Breast epithelium (tissue), 3 donors: ENCODE measurements at regions not wholly inside any gene's neighbourhood (a gene's known extent, or its start where the extent isn't known, plus 50 kb on each side); places are given as distances from the start of the nearest gene placed in this dataset.

Experiments
- CTCF ChIP-seq, 3 donors: fragments of 450-650 bp; IDR thresholded peaks; one replicate each; pipeline ENCODE4 v1.5.1; 2016 to 2017; ENCODE audit warnings: antibody characterized with exemption in 3 of 3, mild to moderate bottlenecking in 3 of 3, moderate library complexity in 3 of 3
- POLR2A ChIP-seq: fragments of 450-650 bp; IDR thresholded peaks from one replicate; pipeline ENCODE4 v1.6.1; 2016; ENCODE audit warnings: antibody characterized with exemption, mild to moderate bottlenecking, moderate library complexity

DNA sequence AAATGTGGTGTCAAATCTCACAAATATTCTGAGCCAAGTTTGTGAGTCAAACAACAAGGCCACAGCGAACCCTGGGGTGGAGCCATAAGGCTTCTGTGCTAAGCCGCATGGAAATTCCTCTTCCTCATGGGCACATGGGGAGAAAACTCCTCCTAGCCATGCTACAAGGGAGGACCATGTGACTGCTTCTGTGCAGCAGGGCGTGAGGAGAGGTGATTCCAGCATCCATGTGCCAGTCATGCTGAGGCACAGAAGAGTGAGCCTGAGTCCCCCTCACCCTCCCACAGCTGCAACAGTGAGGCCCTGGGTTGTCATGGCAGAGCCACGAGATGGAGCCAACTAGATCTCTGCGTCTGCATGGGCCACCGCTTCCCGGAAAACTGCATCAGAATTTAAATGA, 488.8 kb upstream of the RAB6C start:
- no peak for TF ChIP-seq CTCF (IDR thresholded peaks at IDR 0.05)
- TF ChIP-seq POLR2A: no peak
